GM19438 (cell line): ENCODE measurements at regions not wholly inside any gene's neighbourhood (a gene's known extent, or its start where the extent isn't known, plus 50 kb on each side); places are given as distances from the start of the nearest gene placed in this dataset.
"Not testable (repeated sequence)": the region's sequence is repeated elsewhere in the genome, so short reads cannot be mapped to it uniquely, and the experiment has no call there.

ENCODE experiments used
- ATAC-seq: cut with Tn5 transposase; IDR thresholded peaks from one replicate; pipeline ENCODE4 v1.9.1; 2021; ENCODE audit warnings: low read depth; ENCODE audit not compliant: unreplicated experiment

DNA sequence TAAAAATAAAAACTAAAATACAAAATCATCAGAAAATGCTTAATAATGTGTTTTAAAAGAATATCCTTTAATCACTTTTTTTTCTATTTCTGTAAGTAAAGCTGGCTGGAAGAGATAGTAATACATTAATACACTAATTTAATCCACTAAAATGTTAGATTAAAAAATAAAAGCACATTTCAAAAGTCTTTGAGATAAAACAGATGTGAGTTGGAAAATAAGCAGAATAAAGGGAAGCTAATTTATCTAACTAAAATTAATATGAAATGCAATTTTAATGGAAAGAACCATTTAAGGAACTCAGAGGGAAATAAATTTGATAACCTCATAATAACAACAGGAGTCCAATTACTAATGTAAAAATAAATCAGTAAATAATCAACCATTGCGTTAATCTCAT lies 774.8 kb upstream of the MBL2 start:
- ATAC-seq = no peak

DNA sequence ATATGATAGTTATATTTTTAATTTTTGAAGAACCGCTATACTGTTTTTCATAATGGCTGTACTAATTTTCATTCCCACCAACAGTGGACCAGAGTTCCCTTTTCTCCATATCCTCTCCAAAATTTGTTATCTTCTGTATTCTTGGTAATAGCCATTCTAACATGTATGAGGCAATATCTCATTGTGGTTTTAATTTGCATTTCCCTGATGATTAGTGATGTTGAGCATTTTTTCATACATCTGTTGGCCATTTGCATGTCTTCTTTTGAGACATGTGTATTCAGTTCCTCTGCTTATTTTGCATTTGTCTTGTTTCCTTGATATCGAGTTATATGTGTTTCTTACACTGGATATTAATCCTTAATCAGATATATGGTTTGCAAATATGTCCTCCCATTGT lies 770.8 kb upstream of the MBL2 start:
- ATAC-seq = no peak

DNA sequence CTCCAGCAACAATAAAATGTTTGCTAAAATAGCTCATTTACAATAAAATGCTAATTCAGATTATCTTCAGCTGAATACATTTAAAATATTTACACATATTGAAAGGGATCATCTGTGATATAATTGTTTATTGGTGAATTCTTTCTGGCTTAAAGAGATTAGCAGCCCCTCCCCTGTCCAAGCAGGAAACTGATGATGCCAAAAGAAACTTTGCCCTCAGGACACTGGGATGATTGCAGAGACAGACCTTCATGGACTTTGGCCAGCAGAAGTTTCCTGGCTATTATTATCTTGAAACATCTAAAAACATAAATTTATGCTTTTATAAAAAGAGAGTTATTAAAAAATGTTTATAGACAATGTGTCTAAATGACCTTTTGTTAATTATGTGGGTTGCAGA lies 764.9 kb upstream of the MBL2 start:
- no peak for ATAC-seq

DNA sequence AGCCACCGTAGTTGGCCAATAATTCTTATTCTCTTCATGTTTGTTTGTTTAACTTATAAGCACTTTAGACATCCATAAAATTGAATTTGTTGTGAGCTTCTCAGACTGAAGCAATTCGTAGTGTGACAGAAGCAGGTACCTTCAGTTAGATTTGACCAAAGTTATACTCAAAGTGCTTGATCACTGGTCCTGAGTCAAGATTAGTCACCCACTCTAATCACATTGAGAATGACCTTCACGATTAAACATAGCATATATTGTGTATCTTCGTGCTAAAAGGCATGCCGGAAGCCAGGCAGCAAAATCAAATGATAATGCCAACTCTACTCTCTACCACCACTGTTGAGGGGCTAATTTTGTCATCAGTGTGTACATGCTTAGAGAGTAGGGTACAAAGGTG lies 763.7 kb upstream of the MBL2 start:
- no peak for ATAC-seq

DNA sequence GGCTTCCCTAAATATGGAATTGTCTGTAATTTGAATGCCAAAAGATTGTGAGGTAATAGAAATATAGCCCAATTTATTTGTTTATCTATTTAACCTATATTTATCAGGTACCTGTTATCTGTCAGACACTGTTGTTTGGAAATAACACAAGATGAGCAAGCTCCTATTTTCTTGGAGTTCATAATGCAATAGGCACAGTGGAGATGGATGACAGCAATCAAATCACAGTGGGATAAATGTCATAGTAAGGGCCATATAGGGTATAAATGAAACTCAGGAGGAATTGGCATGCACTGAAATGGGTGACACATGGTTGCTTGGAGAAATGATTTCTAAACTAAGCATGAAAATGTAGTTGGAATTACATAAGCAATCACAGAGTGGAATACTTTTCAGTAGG lies 761.8 kb upstream of the MBL2 start:
- ATAC-seq = no peak

DNA sequence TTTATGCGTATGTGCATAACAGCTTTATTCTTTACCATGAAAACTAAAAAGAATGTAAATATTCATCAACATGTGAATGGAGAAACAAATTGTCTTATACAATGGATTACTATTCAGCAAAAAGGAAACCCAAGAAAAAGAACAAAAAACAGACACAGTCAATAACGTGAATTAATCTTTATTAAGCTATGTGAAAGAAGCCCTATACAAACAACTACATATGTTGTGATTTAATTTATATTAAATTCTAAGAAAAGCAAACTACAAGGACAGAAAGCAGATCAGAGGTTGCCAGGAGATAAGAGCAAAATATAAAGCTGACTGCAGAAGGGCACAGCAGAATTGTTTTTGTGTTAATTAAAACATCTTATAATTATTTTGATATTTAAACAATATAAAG lies 756.4 kb upstream of the MBL2 start:
- ATAC-seq = no peak

DNA sequence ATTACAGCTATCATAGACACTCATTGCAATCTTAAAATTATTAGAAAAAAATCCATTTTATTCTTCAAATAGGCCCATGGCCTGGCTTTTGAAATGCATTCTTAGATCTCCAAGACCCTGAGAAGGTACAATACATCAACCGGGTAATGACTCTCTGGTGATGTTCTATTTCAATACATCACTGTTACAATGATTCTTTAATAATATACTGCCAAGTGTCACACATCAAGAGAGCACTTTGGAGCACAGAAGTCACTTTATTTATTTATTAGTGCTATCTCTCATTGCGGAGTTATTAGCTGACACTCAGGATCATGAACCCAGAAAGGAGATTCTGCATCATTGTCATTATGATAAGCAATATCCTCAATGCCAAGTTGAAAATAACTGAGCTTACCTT lies 748.5 kb upstream of the MBL2 start:
- ATAC-seq = no peak

DNA sequence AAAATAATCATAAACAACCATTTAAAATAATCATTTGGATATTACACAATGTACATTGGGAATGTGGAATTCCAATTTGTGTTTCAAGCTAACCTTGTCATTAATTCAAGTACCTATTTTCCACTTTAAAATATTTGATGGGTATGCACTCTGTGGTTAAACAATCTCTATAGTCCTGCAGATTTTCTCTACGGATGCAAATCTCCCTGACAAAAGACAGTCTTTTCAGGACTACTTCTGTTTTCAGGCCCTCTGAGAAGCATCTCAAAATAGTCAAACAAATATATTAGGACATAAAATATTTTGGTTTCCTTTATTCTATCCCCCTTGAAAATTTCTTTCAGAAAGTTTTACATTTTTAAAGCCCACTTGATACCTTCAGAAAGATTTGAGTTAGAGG lies 735.6 kb upstream of the MBL2 start:
- ATAC-seq = no peak

DNA sequence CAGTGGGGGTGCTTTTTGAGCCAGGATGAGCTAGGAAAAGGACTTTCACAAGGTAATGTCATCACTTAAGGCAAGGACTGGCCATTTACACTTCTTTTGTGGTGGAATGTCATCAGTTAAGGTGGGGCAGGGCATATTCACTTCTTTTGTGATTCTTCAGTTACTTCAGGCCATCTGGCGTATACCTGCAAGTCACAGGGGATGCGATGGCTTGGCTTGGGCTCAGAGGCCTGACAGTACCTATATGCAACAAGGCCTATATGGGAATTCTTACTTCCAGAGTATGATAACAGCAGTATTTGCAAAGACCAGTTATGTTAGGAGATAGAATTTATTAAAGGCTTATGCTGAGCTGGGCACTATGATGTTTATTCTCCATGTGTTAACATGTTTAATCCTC lies 731.9 kb upstream of the MBL2 start:
- not testable (repeated sequence) for ATAC-seq

DNA sequence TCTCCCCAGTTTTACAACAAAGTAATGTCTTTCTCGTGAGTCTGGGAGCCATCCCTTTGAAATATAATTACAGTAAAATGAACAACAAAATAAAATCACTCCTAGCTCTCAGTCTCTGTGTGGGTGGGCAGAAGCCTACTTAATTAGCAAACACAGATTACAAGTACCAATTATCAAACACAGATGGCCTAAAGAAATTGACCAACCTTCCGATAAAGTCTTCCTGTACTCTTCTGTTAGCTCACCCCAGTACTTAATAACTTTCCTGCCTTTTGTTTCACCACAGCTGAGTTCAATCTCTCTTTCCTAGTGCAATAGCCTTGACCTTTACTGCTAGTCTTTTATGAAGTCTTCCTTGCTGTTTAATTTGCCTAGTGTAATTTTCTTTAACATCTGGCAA lies 719.2 kb upstream of the MBL2 start:
- no peak for ATAC-seq

DNA sequence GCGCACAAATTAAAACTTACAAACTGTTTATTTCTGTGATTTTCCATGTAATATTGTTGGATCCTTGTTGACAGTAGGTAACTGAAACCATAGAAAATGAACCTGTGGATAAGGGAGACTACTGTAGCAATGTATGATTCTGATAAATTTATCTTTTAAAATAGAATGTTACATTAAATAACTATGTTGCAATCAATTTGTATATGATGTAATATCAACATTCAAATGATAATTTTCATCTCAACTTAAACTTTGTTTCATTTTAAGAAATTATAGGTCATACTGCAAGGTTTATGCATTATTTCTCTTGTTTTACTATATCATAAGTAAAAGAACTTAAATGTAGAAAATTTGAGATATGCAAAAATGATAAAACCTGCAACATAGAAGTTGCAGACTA lies 718.0 kb upstream of the MBL2 start:
- ATAC-seq = no peak

DNA sequence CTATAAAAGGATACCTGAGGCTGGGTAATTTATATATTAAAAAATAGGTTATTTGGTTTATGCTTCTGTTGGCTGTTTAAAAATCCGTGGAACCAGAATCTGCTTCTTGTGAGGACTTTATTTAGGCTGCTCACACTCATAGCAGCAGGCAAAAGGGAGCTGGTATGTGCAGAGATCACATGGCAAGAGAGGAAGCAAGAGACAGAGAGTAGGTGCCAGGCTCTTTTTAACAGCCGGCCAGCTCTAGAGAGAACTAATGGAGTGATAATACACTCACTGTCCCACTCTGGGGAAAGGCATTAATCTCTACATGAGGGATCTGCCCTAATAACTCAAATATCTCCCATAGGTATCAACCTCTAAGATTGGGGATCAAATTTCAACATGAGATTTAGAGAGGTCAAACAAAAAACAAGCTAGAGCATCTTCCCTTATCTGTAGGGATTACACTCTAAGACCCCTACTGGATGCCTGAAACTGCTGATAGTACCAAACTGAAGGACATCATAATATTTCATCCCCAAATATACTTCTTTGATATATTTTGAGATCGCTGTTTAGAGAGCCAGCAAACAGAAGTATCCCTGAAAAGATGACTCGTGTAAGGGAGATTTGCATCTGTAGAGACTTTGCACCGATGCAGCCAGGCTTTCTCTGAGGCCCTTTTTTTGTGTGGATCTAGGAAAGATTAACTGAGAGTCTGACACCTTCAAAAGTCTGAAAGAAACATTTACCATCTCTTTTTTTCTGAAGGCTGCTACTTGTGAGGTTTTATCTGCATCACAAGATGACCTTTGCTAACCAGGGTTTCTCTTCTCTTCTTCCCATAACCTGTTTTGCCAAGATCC lies 717.0 kb upstream of the MBL2 start:
- no peak for ATAC-seq

DNA sequence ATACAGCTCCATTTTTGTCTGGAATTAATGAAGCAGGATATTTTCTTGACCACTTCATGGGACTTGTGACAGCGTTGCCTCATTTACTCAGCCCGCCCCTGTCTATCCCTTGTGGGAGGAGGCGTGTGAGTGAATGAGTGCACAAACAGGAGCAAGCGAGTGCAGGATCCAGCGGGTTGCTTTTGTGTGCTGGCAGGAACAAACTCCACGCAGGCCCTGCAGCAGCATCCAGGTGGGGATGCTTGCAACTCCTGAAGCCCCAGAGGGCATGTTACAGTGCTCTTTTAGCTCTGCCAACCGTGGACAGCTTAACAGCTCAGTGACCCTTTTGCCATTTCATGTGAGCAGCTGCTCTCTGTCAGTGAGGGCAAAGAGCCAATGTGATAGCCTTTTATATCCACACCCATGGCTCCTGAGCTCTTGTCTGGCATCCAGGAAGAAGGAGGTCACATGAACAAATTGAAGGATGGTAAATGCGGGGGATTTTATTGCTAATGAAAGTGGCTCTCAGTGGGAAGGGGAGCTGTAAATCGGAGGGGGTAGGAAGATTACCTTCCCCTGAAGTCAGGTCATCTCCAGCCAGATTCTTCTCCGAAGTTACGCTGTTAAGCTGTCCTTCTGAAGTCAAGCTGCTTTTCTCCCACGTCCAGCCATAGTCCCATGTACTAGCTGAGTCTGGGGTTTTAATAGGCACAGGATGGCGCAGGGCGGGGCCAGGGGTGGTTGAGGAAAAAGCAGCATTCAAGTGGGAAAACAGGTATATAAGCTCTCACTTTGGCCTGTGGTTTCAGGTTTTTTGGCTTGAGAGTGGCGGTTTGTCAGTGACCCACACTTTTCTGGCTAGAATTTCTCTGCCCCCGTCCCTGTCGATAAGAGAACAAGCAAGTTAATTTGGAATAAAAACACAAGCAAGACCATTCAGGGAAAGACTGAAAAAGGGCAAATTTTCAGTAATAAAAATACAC lies 714.7 kb upstream of the MBL2 start:
- ATAC-seq = no peak

DNA sequence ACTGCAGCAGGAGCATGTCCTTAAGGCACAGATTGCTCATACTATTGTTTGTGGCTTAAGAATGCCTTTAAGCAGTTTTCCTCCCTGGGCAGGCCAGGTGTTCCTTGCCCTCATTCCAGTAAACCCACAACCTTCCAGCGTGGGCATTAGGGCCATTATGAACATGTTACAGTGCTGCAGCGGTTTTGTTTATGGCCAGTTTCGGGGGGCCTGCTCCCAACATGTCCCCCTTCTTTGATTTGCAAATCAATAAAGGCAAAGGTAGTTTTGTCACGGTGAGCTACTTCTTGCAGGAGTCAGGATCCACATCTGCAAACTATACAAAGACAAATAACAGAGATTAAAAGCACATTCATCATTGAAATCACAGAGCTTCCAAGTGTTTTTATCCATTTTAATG lies 712.8 kb upstream of the MBL2 start:
- ATAC-seq = not testable (repeated sequence)

DNA sequence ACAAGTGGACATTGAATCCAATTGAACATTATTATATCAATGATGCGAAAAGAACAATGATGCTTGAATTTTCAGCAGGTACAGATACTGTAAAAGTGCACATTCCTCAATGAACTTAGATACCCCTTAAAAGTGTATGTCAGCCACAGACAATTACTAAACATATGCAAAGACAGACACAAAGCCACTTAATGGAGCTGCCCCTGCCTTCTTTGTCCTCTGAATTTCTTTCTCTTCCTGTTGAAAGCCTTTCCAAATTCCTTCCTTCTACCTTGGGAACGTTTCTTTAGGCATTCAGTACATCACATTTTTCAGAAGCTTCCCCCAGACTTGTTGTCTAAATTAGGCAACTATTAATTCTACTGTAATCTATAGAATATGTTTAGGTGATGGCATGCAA lies 706.8 kb upstream of the MBL2 start:
- ATAC-seq = no peak

DNA sequence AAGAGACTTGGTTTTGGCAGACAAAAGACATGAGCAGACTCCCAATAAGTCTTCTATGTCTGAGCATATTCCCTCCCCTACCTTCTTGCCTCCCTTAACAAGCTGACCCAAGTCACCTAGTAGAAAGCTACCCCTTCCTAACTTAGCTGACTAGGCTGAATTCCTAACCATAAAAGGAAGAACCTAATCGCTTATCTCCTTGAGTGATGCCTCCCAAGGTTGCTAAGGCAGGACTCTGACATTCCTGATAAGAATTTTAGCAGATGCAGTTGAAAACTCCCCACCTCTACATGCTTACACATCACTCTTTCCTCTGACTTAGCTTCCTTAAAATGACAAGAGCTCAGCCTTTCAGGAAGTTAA lies 704.7 kb upstream of the MBL2 start:
- ATAC-seq = no peak

DNA sequence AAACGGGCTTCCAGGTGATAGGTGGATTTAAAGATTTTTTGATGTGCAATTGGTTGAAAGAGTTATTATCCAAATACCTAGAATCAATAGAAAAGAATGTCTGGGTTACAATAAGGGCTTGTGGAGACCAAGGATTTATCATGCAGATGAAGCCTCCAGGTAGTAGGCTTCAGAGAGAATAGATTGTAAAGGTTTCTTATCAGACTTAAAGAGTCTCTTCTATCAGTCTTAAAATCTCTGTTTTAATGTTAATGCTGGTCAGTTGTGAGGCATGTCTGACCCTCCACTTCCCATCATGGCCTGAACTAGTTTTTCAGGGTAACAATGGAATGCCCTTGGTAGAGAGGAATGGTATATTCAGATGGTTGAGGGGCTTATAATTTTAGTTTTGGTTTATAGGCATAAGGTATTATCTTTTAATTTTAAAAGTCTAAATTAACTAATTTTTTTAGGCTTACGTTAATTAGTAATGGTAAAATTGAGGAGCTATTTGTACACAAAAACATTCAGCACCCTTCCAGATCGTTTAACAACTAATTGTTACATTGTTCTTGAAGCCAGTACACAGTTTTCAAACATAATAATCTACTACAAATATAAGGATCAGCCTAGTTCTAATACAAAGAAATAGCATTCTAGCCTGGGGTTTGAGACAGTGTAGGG lies 704.2 kb upstream of the MBL2 start:
- no peak for ATAC-seq

DNA sequence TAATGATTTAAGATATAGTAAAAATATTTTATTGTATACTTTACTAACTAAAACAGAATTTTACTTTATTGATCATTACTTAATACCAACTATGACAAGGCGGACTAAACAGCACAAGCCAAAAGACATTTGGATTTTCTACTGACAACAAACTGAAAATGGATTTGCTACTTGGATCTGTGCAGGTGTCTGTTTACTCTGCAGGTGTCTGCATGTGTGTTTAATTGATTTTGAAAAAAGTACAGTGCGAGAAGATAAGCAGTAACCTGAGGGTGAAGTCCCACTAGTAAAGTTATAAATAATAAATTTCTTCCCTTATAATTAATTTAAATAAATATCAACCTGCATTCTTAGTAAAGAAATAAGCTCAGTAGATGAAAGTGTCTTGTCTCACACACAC lies 696.8 kb upstream of the MBL2 start:
- no peak for ATAC-seq

DNA sequence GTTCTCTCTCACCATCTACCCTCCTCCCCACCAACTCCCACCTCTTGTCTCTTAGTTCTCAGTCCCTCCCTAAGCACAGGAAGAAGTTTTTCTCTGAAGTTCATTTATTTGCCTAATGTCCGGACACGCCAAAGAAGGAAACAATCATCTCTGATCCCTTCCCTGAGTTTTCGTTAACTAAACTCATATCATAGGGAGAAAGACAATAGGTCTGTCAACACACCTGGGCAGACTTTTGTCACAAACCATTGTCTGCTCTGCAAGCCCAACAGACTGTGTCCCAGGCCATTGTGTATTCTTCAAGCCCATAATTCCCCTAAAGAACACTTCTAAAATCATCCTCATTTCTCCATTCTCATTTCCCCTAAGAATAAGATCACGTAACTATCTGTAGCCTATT lies 691.0 kb upstream of the MBL2 start:
- no peak for ATAC-seq

DNA sequence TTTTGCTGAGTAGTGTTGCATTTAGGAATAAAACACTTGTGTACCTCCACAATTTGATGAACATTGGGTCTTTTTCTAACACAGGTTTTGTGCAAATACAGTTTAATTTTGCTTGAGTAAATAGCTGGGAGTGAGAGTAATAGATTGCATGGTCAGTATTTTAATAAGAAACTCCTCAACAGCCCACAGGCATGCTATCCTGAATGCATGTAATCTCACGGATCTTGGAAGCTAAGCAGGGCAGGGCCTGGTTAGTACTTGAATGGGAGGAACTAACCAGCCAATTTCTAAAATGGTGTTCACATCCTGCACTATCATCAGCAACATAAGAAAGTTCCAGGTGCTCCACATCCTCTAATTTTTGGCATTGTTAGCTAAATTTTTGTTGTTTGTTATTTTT lies 685.4 kb upstream of the MBL2 start:
- no peak for ATAC-seq

DNA sequence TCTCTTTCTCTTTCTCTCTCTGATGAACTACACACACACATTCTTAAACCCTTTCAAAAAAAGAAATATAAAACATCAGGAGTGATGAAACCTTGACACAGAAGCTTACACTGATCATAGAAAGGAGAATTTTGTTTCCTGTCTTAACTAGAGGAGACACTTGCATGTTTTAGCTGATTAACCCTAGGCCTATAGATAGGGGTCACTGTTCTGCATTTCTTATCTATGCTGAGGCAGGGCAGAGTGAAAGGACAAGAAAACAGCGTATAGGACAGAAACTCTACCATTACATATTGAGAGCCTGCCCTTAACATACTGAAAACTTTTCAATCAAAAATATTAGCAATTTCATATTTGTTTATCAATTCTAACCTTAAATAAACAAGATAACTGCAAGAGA lies 680.6 kb upstream of the MBL2 start:
- ATAC-seq = no peak
